Mesenchymal stem cell (in vitro differentiated cells and primary cell): ENCODE measurements at regions not wholly inside any gene's neighbourhood (a gene's known extent, or its start where the extent isn't known, plus 50 kb on each side); places are given as distances from the start of the nearest gene placed in this dataset.

Source experiments
- DNase-seq: peaks from one replicate; pipeline ENCODE4 v3.0.0-alpha.2; 2013
- H2AFZ ChIP-seq: one replicate; pipeline ENCODE4 v1.6.1; 2013; ENCODE audit warnings: low read depth, mild to moderate bottlenecking, control low read depth, inconsistent platforms, low read length, moderate library complexity
- H2AK5ac ChIP-seq: 2 replicates; pipeline ENCODE4 v1.6.1; 2013; ENCODE audit warnings: low read length, moderate library complexity, mild to moderate bottlenecking, inconsistent platforms; ENCODE audit not compliant: severe bottlenecking
- H2BK120ac ChIP-seq: one replicate; pipeline ENCODE4 v1.6.1; 2013; ENCODE audit warnings: low read depth, mild to moderate bottlenecking, inconsistent platforms, low read length, moderate library complexity
- H2BK12ac ChIP-seq, 2 experiments: one replicate each; pipeline ENCODE4 v1.6.1; 2013; ENCODE audit warnings: inconsistent platforms in 2 of 2, low read length in 2 of 2, mild to moderate bottlenecking in 2 of 2, moderate library complexity in 2 of 2, control low read depth in 1 of 2
- H2BK15ac ChIP-seq: one replicate; pipeline ENCODE4 v1.6.1; 2013; ENCODE audit warnings: mild to moderate bottlenecking, low read depth, inconsistent platforms; ENCODE audit not compliant: poor library complexity, severe bottlenecking
- H2BK5ac ChIP-seq: 2 replicates; pipeline ENCODE4 v1.6.1; 2013; ENCODE audit warnings: low read depth, mild to moderate bottlenecking, low read length, control low read depth, inconsistent platforms; ENCODE audit not compliant: poor library complexity, severe bottlenecking
- H3K14ac ChIP-seq, 2 experiments: one replicate each; pipeline ENCODE4 v1.6.1; 2013; ENCODE audit warnings: inconsistent platforms in 2 of 2, low read length in 2 of 2, control low read depth in 1 of 2, mild to moderate bottlenecking in 1 of 2, moderate library complexity in 1 of 2
- H3K18ac ChIP-seq, 2 experiments: one replicate each; pipeline ENCODE4 v1.6.1; 2013; ENCODE audit warnings: inconsistent platforms in 2 of 2, low read length in 2 of 2, control low read depth in 1 of 2, low read depth in 1 of 2, mild to moderate bottlenecking in 1 of 2
- H3K23ac ChIP-seq, 2 experiments: one replicate each; pipeline ENCODE4 v1.6.1; 2013; ENCODE audit warnings: inconsistent platforms in 2 of 2, low read length in 2 of 2, mild to moderate bottlenecking in 2 of 2, moderate library complexity in 2 of 2, control low read depth in 1 of 2
- H3K27ac ChIP-seq: 2 replicates; pipeline ENCODE4 v1.5.1; 2013; ENCODE audit warnings: mild to moderate bottlenecking, moderate library complexity, low read length, control low read depth, inconsistent platforms; ENCODE audit not compliant: poor library complexity, severe bottlenecking
- H3K27me3 ChIP-seq, 2 experiments: 2 replicates each; pipeline versions ENCODE4 v1.6.1 to v1.7.0; 2013; ENCODE audit warnings: low read length in 2 of 2, mild to moderate bottlenecking in 2 of 2, moderate library complexity in 2 of 2, control low read depth in 1 of 2, inconsistent platforms in 1 of 2; ENCODE audit not compliant: control insufficient read depth in 1 of 2, insufficient read depth in 1 of 2
- H3K36me3 ChIP-seq, 2 experiments: 2 replicates each; pipeline versions ENCODE4 v1.6.1 to v1.7.0; 2013; ENCODE audit warnings: low read length in 2 of 2, control low read depth in 1 of 2, inconsistent platforms in 1 of 2, low read depth in 1 of 2, mild to moderate bottlenecking in 1 of 2; ENCODE audit not compliant: insufficient read depth in 2 of 2, control insufficient read depth in 1 of 2
- H3K4ac ChIP-seq, 2 experiments: one replicate each; pipeline ENCODE4 v1.6.1; 2013; ENCODE audit warnings: inconsistent platforms in 2 of 2, low read length in 2 of 2, mild to moderate bottlenecking in 2 of 2, moderate library complexity in 2 of 2, control low read depth in 1 of 2, low read depth in 1 of 2
- H3K4me1 ChIP-seq: 2 replicates; pipeline ENCODE4 v1.6.1; 2013; ENCODE audit warnings: low read depth, low read length, control low read depth; ENCODE audit not compliant: control insufficient read depth, insufficient read depth
- H3K4me2 ChIP-seq: 2 replicates; pipeline ENCODE4 v1.6.1; 2013; ENCODE audit warnings: low read length, mild to moderate bottlenecking, inconsistent platforms; ENCODE audit not compliant: poor library complexity, severe bottlenecking
- H3K4me3 ChIP-seq, 2 experiments: 2 replicates each; pipeline versions ENCODE4 v1.5.1 to v1.7.0; 2013; ENCODE audit warnings: low read length in 2 of 2, mild to moderate bottlenecking in 2 of 2, control low read depth in 1 of 2, low read depth in 1 of 2; ENCODE audit not compliant: insufficient read depth in 1 of 2
- H3K79me1 ChIP-seq: replicated peaks from 2 replicates; pipeline ENCODE4 v1.6.1; 2013; ENCODE audit warnings: mild to moderate bottlenecking, control low read depth, low read length, inconsistent platforms; ENCODE audit not compliant: poor library complexity, severe bottlenecking
- H3K9ac ChIP-seq: 2 replicates; pipeline ENCODE4 v1.7.0; 2013; ENCODE audit warnings: mild to moderate bottlenecking, low read length, moderate library complexity
- H3K9me3 ChIP-seq: 2 replicates; pipeline ENCODE4 v1.7.0; 2013; ENCODE audit warnings: mild to moderate bottlenecking, low read length; ENCODE audit not compliant: control insufficient read depth
- H4K8ac ChIP-seq: one replicate; pipeline ENCODE4 v1.6.1; 2013; ENCODE audit warnings: inconsistent platforms, mild to moderate bottlenecking, low read length, moderate library complexity
- H4K91ac ChIP-seq: one replicate; pipeline ENCODE4 v1.6.1; 2013; ENCODE audit warnings: mild to moderate bottlenecking, low read length, inconsistent platforms
- WGBS: methylation state at CpG from one replicate; pipeline ENCODE4 v1.1.7; 2013; ENCODE audit warnings: mixed read lengths; 5-methylcytosine and 5-hydroxymethylcytosine counted together

GRCh38 chr7:49433794-49434193 lies 339.6 kb upstream of the VWC2 start:
- Histone ChIP-seq H2BK12ac (no peak overlapping the region), H2BK5ac (no peak overlapping the region), H3K4me3 (no peak overlapping the region), H3K4ac (no peak overlapping the region), H3K27me3 (no peaks in the 10 kb centered on the region), H3K36me3 (no peaks in the 10 kb centered on the region), H2BK15ac (no peak overlapping the region), H3K4me1 (no peaks in the 10 kb centered on the region), H2BK120ac (no peak overlapping the region), H3K9me3 (no peaks in the 10 kb centered on the region), H2AFZ (no peak overlapping the region), H4K91ac (no peak overlapping the region), H3K23ac (no peak overlapping the region), H3K9ac (no peak overlapping the region), H4K8ac (no peak overlapping the region), H3K18ac (no peak overlapping the region), H3K14ac (no peak overlapping the region), H2AK5ac (no peak overlapping the region), H3K79me1 (no peaks in the 10 kb centered on the region), H3K4me2 (no peak overlapping the region), H3K27ac (no peak overlapping the region)
- no peak for DNase-seq

DNA sequence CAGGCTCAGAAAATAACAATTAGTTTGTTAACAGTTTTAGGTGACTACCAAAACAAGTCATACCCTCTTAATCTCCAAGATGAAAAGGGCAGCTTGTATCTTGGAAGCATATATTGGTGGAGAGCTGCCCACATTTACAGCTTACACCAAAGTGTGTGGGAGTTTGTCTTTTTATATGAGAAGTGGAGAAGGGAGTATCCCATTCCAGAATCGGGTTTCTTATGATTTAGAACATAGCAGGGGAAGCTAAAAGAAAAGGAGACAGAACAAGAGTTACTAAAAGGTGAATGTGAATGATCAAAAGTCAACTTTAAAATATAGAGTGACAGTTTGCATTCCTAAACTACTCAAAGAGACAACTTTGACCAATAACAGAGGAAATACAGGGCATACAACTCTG lies 338.6 kb upstream of the VWC2 start:
- no peak overlapping the region for H3K4me3 ChIP-seq
- H3K23ac ChIP-seq: no peak overlapping the region
- H4K91ac ChIP-seq: no peak overlapping the region
- 29% methylated on average over 1 of the region's 1 CpG for WGBS
- no peak overlapping the region for H2BK12ac ChIP-seq
- H3K9me3 ChIP-seq: no peaks in the 10 kb centered on the region
- DNase-seq: no peak
- no peaks in the 10 kb centered on the region for H3K36me3 ChIP-seq
- no peak overlapping the region for H2BK120ac ChIP-seq
- H2BK5ac ChIP-seq: no peak overlapping the region
- no peak overlapping the region for H2BK15ac ChIP-seq
- H3K27me3 ChIP-seq: no peaks in the 10 kb centered on the region
- no peaks in the 10 kb centered on the region for H3K4me1 ChIP-seq
- no peak overlapping the region for H3K18ac ChIP-seq
- no peak overlapping the region for H3K14ac ChIP-seq
- H3K4me2 ChIP-seq: no peak overlapping the region
- H2AK5ac ChIP-seq: no peak overlapping the region
- H3K79me1 ChIP-seq: no peaks in the 10 kb centered on the region
- H3K27ac ChIP-seq: no peak overlapping the region
- no peak overlapping the region for H2AFZ ChIP-seq
- no peak overlapping the region for H3K4ac ChIP-seq
- no peak overlapping the region for H4K8ac ChIP-seq
- H3K9ac ChIP-seq: no peak overlapping the region

DNA sequence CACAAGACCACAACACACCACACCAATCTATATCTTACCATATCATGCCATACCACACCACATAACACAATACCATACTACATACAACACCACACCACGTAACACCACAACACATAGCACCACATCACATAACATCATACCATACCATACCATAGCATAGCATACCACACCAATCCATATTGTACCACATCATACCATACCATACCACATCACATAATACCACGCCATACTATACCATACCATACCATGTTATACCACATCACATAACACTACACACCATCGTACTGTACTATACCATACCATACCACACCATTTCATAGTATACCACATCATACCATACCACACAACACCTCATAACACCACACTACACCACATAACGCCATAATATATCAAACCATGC lies 335.2 kb upstream of the VWC2 start:
- Histone ChIP-seq H3K79me1 (no peaks in the 10 kb centered on the region), H3K14ac (no peak overlapping the region), H3K36me3 (no peaks in the 10 kb centered on the region), H3K27ac (no peak overlapping the region), H3K18ac (no peak overlapping the region), H2BK15ac (no peak overlapping the region), H2BK120ac (no peak overlapping the region), H3K4me2 (no peak overlapping the region), H3K23ac (no peak overlapping the region), H3K4ac (no peak overlapping the region), H3K4me3 (no peak overlapping the region), H4K8ac (no peak overlapping the region), H2AFZ (no peak overlapping the region), H3K9ac (no peak overlapping the region), H2AK5ac (no peak overlapping the region), H3K27me3 (no peaks in the 10 kb centered on the region), H3K4me1 (no peaks in the 10 kb centered on the region), H4K91ac (no peak overlapping the region), H2BK12ac (no peak overlapping the region), H3K9me3 (no peaks in the 10 kb centered on the region), H2BK5ac (no peak overlapping the region)
- WGBS: 70% methylated on average over 4 of the region's 4 CpGs
- no peak for DNase-seq

DNA sequence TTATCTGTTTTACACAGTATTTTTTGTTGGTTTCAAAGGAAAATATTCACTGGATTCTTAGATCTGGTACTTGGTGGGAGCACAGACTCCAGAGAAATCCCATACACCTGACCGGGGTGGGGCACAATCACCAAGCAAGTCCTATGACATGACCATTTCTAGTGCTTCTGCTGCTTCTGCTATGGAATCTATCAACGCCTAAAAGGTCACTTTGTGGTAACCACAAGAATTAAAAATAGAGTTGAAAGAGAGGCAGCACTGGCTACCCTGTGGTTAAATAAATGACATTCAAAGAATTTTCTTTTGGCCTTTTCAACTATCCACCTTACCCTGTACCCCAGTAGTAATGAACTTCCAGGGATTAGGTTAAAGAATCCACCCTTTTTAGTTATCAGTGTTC lies 329.9 kb upstream of the VWC2 start:
- Histone ChIP-seq H3K9ac (no peak overlapping the region), H3K4me2 (no peak overlapping the region), H2BK120ac (no peak overlapping the region), H2BK15ac (no peak overlapping the region), H3K27me3 (no peaks in the 10 kb centered on the region), H2AFZ (no peak overlapping the region), H3K14ac (no peak overlapping the region), H3K18ac (no peak overlapping the region), H2AK5ac (no peak overlapping the region), H3K36me3 (no peaks in the 10 kb centered on the region), H3K23ac (no peak overlapping the region), H4K8ac (no peak overlapping the region), H3K4me3 (no peak overlapping the region), H3K79me1 (no peaks in the 10 kb centered on the region), H2BK5ac (no peak overlapping the region), H3K27ac (no peak overlapping the region), H2BK12ac (no peak overlapping the region), H3K9me3 (no peaks in the 10 kb centered on the region), H3K4ac (no peak overlapping the region), H3K4me1 (no peaks in the 10 kb centered on the region), H4K91ac (no peak overlapping the region)
- 56% methylated on average over 1 of the region's 2 CpGs for WGBS
- no peak for DNase-seq
